HG03378 (cell line): ENCODE measurements at regions not wholly inside any gene's neighbourhood (a gene's known extent, or its start where the extent isn't known, plus 50 kb on each side); places are given as distances from the start of the nearest gene placed in this dataset.
"Not testable (repeated sequence)": the region's sequence is repeated elsewhere in the genome, so short reads cannot be mapped to it uniquely, and the experiment has no call there.

Source experiments
- ATAC-seq: cut with Tn5 transposase; IDR thresholded peaks from one replicate; pipeline ENCODE4 v1.9.1; 2021; ENCODE audit warnings: mild to moderate bottlenecking, moderate library complexity; ENCODE audit not compliant: unreplicated experiment

DNA sequence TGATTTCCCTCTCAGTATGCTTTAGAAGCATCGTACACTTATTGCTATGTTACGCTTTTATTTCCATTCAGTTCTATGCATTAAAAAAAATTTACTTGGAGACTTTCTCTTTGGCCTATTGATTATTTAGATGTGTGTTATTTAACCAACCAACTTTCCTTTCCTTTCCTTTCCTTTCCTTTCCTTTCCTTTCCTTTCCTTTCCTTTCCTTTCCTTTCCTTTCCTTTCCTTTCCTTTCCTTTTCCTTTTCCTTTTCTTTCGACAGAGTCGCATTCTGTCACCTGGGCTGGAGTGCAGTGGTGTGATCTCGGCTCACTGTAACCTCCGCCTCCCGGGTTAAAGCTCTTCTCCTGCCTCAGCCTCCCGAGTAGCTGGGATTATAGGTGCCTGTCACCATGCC, 502.7 kb upstream of the LARGE1 start:
- not testable (repeated sequence) for ATAC-seq

DNA sequence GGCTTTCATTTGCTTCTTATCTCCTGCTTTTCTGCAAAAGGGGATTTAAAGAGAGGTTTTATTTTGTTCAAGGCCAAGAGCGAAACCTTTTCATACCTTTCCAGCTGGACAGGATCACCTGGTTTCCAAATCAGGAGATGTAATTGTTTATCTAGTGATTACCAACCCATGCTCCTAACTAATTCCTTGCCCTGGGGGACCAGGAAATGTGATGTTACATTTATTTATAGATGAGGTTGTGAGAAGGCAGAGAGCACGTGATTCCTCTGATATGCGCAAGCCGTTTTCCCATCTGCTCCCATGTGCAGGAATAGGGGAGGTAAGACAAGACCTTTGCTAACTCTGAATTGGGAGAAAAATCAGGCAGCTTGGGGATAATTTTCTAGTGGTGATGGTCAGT, 507.2 kb upstream of the LARGE1 start:
- ATAC-seq: no peak

DNA sequence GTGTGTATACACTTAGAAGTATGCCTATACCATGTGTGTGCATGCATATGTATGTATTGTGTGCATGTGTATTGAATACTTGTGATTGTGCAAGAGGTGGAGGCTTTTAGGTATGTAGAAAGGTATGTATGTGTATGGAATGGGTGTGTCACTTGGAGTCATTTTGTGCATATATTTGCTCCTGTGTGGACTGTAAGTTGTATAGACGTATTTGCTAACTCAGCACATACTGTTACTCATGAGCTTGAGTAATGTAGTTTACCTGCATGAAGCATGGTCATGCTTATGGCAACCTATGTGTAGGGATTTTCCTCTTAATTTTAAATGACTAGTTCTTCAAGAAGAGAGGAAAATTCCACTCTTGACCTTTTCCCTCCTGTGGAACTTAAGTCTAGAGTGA, 507.6 kb upstream of the LARGE1 start:
- ATAC-seq: no peak

DNA sequence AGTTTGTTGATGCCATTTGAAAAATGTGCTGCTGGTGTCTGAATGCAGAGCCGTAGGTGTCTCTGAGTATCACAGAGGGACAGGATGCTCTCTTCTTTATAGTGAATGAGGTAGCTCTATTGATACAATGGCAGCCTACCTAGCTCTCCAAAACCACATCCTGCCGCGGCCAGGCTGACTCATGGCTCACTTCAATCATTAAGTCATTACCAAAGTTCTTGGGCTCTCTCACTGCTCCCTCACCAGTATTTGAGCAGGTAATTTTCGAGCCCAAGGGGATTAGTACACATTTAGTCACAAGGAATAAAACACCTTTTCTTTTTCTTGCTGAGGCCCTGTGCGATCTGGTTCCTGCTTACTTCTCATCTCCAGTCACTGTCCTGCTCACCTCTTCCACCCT, 509.0 kb upstream of the LARGE1 start:
- ATAC-seq: no peak

DNA sequence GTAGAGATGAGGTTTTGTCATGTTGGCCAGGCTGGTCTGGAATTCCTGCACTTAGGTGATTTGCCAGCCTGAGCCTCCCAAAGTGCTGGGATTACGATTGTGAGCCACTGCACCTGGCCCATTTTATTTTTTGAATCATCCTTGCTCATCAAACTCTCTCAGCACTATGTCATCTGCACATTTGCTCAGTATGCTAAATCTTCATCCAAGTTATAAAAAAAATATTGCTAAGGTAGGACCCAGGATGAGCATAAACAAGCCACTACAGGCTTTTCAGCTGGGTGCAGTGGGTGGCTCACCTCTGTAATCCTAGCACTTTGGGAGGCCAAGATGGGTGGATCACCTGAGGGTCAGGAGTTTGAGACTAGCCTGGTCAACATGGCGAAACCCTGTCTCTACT, 510.1 kb upstream of the LARGE1 start:
- ATAC-seq: no peak

DNA sequence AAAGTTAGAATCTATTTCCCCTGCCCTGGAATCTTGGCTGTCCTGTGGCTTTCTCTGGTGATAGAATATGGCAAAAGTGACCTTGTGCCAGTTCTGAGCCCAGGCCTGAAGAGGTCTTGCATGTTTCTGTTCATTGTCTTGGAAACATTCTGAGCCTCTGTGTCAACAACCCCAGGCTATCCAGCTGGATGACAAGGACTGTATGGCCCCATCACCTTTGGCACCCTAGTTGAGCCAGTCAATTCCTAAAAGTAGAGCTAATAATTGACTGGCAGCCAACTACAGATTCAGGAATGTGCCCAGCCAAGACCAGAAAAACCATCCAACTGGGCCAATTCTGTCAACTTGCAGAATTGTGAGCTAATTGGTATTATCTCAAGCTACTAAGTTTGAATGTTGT, 514.1 kb upstream of the LARGE1 start:
- no peak for ATAC-seq

DNA sequence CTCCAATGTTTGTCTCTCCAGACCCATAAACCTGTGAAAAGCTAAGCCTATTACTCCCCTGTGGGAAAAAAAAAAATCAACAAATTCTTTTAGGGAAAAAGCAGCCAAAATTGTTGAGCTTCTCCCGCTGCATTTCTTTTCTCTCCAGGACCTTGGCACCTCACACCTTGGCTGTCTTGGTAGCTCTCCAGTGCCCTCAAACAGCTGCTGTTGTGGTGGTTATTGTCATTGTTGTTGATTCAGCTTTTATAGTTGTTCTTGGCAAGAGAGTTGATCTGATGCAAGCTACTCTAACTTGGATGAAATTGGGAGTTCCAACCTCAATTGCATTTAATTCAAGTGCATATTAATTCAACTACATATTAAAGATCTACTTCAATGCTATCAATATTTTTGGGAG, 516.9 kb upstream of the LARGE1 start:
- no peak for ATAC-seq

DNA sequence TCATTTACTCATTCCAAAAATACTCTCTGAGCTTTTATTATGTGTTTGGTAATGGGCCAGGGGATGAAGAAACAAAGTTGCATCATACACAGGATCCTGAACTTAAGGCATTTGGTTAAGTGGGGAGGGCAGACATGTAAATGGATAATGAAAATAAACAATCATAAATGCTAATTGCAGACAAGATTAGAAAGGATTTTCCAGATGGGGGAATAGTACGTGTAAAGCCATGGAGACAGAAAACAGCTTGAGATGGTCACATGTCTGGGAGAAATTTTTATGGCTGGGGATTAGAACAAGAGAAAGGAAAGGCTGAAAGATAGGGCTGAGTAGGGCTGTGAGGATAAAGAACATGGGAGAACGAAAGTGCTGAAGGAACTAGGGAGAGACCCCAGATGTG, 534.3 kb upstream of the LARGE1 start:
- no peak for ATAC-seq

DNA sequence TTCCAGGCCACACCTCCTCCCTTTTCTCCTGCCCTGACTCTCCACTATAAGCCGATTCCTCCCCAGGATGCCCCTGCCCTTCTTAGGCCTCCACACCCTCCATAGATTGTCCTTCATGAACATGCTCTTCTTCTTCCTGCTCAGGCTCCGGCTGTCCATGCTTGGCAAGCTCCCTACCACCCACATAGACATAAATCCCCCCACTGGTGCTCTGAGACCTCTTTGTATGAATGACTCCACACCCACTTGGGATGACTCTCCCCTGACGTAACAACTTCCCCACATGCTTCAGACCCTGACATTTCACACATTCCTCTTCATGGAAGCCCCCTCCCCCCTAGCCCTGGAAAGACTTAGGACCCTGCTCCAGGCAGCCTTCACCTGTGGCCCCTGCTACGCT, 542.5 kb upstream of the LARGE1 start:
- no peak for ATAC-seq

DNA sequence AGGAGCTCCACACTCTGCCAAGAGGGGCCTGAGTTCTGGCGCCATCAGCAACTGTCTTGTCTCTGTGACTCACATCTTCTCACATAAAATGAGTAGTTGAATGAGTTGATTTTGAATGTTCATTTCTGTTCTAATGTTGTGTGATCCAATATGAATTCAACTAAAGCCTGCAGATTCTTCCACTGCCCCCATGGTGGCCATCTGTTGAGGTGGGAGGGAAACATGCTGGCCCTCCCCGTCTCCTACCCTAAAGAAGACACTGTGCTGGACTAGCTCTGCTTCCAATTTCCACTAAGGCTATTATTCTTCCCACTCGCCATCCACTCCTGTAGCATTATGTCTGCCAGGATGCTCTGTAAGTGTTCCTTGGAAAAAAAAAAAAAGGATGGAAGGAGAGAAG, 555.6 kb upstream of the LARGE1 start:
- no peak for ATAC-seq

DNA sequence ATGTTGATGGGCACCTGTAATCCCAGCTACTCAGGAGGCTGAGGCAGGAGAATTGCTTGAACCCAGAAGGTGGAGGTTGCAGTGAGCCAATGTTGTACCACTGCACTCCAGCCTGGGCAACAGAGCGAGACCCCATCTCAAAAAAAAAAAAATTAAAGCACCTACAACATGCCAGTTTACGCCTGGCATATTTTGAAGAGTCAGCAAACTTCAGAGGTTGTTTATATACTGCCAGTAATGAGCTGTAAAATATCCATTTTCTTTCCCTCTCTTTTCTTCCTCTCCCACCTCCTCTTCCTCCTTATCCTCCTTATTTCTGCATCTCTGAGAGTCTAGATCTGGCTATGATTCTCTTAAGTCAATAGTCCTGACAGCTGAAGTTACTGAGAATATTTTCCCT, 556.5 kb upstream of the LARGE1 start:
- no peak for ATAC-seq

DNA sequence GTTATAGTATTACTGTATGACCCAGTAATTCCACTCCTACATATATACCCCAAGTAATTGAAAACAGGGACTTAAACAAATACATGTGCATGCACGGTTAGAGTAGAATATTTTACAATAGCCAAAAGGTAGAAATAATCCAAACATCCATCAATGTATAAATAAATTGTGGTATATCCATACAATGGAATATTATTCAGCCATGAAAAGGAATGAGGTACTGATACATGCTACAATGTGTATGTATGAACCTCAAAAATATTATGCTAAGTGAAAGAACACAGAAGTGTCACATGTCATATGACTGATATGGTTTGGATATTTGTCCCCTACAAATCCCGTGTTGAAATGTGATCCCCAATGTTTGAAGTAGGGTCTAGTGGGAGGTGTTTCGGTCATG, 560.8 kb upstream of the LARGE1 start:
- no peak for ATAC-seq

DNA sequence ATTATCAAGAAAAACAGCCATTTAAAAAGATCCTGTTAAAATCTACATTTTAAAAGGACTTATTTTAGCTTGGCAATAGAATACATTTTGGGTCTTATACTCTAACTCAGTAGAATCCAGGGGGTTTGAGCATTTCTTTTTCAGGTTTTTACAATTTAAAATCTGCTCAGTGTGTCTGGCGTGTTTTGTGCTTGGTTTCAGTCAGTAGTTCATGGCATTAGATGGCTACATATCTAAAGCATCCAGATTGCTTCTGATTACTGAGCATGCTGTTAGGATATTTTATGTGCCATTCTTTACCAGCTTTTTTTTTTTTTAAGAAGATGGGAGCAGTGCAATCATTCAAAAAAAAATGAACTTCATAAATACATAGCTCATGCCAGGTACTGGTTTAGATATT, 566.1 kb upstream of the LARGE1 start:
- no peak for ATAC-seq

DNA sequence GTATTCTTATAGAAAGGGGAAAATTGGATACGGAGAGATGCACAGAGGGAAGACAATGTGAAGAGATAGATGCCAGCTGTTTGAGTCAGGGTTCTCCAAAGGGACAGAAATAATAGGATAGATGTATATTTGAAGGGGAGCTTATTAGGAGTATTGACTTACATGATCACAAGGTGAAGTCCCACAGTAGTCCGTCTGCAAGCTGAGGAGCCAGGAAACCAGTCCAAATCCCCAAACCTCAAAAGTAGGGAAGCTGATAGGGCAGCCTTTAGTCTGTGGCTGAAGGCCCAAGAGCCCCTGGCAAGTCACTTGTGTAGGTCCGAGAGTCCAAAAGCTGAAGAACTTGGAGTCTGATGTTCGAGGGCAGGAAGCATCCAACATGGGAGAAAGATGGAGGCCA, 569.6 kb upstream of the LARGE1 start:
- no peak for ATAC-seq

DNA sequence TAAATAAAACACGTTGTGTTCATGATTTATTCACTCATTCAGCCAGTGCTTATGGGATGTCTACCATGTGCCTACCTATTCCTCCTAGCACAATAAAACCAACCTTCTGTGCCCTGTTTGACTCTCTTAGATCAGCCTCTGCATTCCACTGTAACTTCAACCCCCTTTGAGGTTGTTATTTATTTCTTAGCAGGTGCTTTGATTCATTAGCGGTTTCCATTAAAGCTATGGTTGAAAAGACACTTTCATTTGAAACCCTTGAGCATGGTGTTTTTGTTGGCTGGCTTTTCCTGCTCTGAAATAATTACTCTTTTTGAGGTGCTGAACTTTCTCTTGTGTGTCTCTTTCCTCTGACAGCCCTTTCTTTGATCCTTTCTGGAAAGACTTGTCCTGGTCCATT, 570.6 kb upstream of the LARGE1 start:
- no peak for ATAC-seq

DNA sequence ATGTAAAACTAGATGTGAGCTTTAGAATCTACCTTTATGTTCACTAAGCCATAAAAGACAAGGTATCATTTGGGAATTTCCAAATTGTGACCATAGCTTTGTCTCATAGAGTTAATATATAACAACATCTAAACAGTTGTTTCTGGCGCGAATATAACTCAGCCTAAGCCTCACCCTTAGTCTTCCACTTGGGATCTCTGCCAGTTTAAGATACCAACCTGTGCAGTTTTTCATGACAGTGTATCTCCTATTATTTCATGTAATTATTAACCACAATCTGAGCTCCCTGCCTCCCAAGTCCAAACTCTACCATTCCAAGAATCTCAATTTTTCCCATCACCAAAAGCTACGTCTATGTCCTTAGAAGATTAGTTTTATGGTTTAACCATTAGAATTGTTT, 572.5 kb upstream of the ISX start:
- ATAC-seq: no peak

DNA sequence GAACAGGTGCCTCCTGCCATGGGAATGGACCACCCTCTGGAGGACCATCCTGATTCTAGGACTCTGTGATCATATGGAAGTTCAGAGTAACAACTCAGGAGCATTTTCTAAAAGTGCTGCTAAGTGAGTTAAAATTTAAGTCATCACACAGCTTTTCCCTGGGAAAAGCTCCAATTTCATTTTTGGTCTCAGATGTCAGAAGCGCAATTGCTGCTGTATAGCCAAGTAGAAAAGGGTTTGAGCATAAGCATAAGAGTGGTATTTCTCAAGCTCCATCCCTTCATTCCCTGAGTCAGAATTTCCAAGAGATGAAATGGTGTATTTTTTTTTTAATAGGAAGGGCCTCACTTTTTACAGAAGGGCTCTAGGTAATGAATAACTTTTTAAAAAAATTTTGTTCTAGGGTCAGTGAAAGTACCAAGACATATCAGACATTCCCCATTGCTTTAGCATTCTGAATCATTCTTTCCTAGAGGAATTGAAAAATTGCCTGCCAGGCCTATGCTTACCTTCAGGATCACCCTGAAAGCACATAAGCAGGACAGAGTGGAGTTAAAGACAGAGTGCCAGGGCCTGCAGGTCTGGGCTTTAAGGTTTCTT, 564.5 kb upstream of the ISX start:
- no peak for ATAC-seq

DNA sequence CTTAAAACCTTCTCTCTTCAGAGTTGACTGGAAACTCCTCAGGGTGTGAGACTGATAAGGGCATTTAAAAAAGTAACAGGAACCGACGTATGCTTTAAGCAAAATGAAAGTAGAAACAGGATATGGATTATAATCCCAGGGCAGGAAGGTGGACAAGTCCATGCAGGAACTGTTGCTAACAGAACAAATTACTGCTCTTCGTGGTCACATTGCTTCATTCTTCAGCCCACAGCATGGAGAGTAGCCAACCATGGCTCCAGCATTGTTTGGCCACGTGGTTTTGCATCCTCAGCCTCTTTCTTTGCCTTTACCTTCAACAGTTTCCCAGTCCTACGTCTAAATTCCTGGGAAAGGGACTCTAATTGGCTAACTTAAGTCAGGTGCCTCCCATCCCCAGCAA, 563.1 kb upstream of the ISX start:
- no peak for ATAC-seq

DNA sequence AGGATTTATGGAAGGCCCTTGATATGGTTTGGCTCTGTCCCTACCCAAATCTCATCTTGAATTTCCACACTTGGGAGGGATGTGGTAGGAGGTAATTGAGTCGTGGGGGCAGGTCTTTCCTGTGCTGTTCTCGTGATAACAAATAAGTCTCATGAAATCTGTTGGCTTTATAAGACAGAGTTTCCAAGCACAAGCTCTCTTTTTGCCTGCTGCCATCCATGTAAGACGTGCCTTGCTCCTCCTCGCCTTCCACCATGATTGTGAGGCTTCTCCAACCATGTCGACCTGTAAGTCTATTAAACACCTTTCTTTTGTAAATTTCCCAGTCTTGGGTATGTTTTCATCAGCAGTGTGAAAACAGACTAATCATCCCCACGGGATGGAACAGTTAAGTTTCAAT, 557.2 kb upstream of the ISX start:
- ATAC-seq: no peak

DNA sequence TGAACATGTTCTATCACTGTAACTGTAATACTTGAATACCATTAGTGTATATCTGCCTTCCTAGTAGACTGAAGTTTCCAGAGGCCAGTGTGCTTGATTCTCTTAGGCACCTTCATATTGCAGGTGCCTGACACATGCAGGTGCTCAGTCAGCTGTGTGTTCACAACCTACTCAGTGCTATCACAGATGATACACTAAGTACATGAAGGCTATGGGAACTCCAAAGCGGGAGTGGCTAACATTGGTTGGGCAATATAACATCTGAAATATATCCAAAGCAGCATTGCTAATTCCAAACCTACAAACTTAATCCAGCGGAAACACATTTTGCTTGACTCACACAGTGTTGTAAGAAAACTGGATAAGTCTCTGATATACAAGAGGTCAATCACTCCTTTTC, 539.3 kb upstream of the ISX start:
- ATAC-seq: no peak

DNA sequence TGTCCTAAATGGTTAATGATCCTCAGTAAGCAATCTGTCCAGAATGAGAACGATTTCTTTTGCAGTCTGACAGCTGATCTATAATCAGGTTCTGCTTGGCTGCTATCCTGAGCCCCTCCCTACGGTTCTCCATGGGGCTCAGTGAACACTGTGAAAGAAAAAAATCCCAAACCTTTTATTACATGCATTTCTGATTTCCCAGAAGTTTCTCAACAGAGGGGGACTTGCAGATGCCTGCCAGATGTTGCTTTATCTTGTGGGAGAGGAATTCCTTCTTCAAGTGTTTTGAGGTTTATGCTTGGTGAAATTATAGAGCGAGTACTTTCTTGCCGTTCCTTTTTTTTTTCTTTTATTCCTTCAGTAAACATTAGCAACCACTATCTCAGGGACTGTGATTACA, 531.9 kb upstream of the ISX start:
- ATAC-seq: no peak

DNA sequence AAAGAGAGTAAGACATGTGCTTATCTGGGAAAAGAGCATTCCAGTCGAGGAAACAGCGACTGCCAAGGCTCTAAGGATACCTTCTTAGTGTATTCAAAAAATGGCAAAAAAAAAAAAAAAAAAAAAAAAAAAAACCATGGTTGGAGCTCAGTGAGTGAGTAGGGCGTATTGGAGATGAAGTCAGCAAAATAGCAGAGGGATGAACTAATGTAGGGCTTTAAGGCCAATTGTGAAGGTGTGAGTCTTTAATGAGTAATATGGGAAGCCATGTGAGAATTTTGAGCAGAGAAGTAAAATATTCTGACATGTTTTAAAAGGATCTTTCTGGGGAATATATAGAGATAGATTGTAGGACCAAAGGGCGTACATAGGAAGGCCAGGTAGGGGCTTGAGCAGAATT, 498.6 kb upstream of the ISX start:
- no peak for ATAC-seq

DNA sequence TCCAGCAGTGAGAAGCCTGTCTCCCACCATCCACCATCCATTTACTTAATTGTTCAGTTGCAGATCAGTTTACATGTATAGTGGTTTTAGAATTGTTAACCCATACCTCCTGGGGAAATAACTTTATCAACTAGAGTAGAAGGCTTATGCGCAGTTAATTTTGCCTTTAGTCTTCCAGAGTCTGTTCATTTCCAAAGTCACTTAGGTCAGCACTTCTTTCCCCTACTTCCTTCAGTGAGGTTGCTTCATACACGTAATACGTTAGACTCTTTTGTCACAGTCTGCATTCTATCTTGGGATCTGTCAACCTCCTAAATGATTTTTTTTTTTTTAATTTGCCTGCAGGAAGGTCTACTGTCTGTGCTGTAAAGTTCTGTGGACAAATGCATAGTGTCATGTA, 495.6 kb upstream of the ISX start:
- no peak for ATAC-seq

DNA sequence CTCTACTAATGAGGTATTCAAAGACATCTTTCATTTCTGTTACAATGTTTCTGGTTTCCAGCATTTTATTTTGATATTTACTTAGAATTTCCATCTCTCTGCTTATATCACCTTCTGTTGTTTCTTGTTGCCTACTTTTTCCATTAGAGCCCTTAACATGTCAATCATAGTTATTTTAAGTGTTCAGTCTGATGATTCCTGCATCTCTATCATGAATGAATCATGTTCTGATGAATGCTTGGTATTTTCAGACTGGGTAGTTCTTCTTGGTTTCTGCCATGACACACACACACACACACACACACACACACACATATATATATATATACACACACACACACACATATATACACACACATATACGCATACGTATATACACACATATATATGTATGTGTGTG, 486.4 kb upstream of the ISX start:
- ATAC-seq: no peak
